GM13976 (cell line): ENCODE measurements at regions not wholly inside any gene's neighbourhood (a gene's known extent, or its start where the extent isn't known, plus 50 kb on each side); places are given as distances from the start of the nearest gene placed in this dataset.

Experiments used
- DNase-seq: peaks from one replicate; pipeline ENCODE4 v3.0.0; 2012; ENCODE audit warnings: low spot score
- in situ Hi-C: fragments of 300-500 bp; cut with MboI; formaldehyde crosslinking; loops from one replicate; pipeline ENCODE4 v1.12.0; 2022; ENCODE audit warnings: low sequenced_read_pairs, mixed read lengths, inconsistent platforms; ENCODE audit not compliant: unreplicated experiment
- TF ChIP-seq, protein P1 (sequence below): IDR thresholded peaks from 2 replicates; pipeline ENCODE4 v1.5.1; 2012; ENCODE audit warnings: borderline replicate concordance, mild to moderate bottlenecking; ENCODE audit not compliant: insufficient read depth; ENCODE audit errors: extremely low read depth, missing control alignments, control extremely low read depth

DNA sequence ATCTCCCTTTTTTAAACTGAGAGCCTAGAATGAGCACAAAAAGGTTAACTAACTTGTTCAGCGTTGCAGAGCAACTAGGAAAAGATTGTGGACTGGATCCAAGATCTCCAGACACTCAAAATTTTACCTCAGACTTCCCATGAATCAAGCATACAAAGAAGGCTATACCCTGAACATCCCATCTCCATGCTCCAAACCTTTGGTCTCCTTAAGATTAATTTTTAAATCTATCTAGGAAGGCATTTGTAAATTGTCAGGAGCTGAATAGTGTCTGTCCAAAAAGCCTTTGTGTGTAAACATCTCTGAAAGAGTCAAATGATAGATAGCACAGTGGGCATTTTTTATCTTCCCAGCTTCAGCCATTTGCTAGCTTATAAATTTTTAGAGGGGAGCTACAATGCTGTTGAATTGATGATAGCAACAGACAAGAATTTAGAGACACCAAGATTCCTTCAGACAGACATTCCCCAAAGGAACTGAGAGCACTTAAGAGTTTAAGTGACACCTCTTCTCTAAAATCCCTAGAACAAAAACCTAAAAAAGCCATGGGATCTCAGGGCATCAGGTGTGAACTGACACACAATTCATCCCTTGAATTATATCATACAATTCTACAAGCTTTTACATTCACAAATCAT is 480.8 kb upstream of the FAM241A start:
- in situ Hi-C loops = no loop called here

DNA sequence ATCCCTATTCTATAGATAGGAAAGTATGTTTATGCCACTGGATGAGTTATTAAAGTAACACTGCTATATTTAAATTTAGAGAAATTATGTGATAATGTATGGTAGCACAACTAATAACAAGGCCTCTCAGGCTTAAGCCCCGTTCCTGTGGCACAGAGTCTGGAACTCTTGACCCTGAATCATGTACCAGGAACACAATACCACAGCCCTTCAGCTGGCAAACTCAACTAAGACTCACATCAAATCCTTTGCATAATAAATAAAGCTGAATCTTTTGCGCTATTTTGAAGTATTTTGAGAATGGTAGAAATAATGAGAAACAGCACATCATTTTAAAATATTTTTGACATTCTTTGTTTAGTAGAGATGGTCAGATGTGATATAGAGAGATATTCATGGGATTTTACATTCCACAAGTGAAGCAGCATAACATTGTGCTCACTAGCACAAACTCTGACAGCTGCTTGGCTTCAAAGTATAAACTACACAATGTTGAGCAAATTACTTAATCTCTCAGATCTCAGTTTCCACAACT is 478.4 kb upstream of the FAM241A start:
- TF ChIP-seq, protein P1, sequence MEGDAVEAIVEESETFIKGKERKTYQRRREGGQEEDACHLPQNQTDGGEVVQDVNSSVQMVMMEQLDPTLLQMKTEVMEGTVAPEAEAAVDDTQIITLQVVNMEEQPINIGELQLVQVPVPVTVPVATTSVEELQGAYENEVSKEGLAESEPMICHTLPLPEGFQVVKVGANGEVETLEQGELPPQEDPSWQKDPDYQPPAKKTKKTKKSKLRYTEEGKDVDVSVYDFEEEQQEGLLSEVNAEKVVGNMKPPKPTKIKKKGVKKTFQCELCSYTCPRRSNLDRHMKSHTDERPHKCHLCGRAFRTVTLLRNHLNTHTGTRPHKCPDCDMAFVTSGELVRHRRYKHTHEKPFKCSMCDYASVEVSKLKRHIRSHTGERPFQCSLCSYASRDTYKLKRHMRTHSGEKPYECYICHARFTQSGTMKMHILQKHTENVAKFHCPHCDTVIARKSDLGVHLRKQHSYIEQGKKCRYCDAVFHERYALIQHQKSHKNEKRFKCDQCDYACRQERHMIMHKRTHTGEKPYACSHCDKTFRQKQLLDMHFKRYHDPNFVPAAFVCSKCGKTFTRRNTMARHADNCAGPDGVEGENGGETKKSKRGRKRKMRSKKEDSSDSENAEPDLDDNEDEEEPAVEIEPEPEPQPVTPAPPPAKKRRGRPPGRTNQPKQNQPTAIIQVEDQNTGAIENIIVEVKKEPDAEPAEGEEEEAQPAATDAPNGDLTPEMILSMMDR = no peak
- DNase-seq = no peak
- in situ Hi-C loops = no loop called here

More for the DNA sequence above, 480.8 kb upstream of the FAM241A start:
- no peak for DNase-seq
- TF ChIP-seq, protein P1 = no peak

DNA sequence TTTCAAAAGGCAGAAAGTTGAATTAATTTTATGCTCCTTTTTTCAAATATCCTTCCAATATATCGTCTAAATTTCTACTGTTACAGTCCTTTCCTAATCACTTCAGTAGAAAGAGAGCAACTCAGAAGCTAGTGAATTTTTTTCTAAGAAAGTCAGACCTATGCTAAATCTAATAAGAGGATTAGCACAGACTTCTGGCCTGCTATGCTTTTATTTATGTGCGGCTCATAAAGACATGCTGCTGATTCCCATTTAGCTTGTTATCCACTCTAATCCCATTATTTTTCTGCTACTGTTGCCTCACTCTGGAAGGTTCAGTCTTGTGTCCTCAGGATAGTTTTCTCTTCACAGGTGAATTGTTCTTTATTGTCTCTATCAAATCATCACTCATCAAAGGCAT is 473.5 kb upstream of the FAM241A start:
- no peak for DNase-seq
- TF ChIP-seq, protein P1 = no peak
- in situ Hi-C loops = no loop called here

DNA sequence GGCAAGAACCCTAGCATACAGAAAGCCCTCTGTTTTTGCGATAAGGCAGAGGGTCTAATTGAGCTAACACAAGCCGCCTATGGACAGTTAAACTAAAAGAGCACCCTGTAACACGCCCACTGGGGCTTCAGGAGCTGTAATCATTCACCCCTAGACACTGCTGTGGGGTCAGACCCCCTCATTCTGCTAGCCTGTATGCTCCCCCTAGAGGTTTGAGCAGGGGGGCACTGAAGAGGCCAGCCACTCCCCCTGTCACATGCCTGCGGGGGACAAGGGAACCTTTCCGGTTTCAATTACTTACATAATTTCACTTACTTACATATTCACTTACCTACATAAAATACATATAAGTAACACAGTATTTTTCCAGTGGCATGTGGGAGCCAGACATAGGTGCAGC is 469.5 kb upstream of the FAM241A start:
- TF ChIP-seq, protein P1 = no peak
- no peak for DNase-seq
- in situ Hi-C loops = no loop called here

DNA sequence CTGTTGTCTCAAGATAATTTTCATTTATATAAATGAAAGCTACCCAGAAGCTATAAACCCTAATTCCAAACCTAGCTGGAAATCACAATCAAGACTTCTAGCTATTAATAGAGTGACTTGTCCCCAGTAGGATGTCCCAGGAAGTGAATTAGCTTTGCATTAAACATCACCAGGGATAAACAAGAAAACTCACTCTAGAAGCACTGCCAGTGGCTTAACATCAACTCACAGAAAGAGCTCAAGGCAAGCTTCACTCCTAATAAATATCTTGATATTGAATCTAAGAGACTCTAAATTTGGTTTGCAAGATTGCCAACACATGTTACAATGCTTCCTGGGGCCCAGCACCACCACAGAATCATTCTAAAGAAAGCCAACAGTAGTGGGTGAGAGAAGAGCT is 468.7 kb upstream of the FAM241A start:
- in situ Hi-C loops = no loop called here
- TF ChIP-seq, protein P1 = no peak
- DNase-seq = no peak

DNA sequence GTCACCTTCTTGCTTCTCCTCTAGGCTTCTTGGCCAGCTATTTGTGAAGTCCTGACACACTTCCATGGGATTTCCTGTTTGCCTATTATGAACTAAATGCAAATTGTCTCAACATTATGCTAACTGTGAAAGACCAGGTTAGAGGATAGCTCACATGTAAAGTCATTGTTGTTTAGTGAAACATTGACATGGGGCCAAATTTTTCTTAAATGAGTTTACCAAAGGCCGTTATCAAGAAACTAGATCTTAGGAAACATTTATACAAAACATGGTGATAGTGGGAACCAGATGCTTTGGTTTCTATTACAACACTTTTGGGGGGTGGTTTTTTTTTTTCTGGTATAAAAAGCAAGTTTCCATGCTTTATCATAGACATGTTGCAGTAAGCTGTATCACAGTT is 466.8 kb upstream of the FAM241A start:
- DNase-seq = no peak
- in situ Hi-C loops = no loop called here
- TF ChIP-seq, protein P1 = no peak
